K562 (cell line): ENCODE measurements at regions not wholly inside any gene's neighbourhood (a gene's known extent, or its start where the extent isn't known, plus 50 kb on each side); places are given as distances from the start of the nearest gene placed in this dataset.

Experiments
- ATAC-seq: fragments of 200-7000 bp; cut with Tn5 transposase; 3 replicates; pipeline ENCODE4 v1.9.1; 2020; ENCODE audit warnings: moderate library complexity
- BruUV-seq: library from RNA; stranded (reverse); fragments of 400-500 nt; replicated peaks from 2 replicates; lab custom pipeline; 2021; lab: Mats Ljungman, UMichigan
- CTCF ChIA-PET: fragments of 300-600 bp; formaldehyde crosslinking; extraction: SDS; loops from one replicate; lab custom pipeline; 2021; ENCODE audit warnings: low intra/inter-chr PET ratio; lab: Yijun Ruan, JAX
- POLR2A ChIA-PET: fragments of 300-600, 350-650 bp; sonication (Branson Sonifier 250); formaldehyde crosslinking; extraction: SDS; loops from one replicate; lab custom pipeline; 2021; ENCODE audit warnings: antibody characterized with exemption, inconsistent platforms; lab: Yijun Ruan, JAX
- DNase-seq, 4 experiments: peaks; one replicate each; pipeline versions ENCODE4 v3.0.0 to v3.0.0-alpha.2; 2011 to 2018; ENCODE audit warnings: low spot score in 3 of 4, mixed read lengths in 3 of 4; ENCODE audit errors: extremely low read depth in 1 of 4
- FAIRE-seq: peaks from 2 replicates; lab custom pipeline; 2011; peaks lifted over from hg19 to GRCh38; lab: Jason Lieb, UNC
- H2AFZ ChIP-seq: 2 replicates; pipeline ENCODE4 v1.6.0; 2011; ENCODE audit warnings: low read depth, low read length, control low read depth, inconsistent platforms
- H3K27ac ChIP-seq: fragments of 200-600 bp; 3 replicates; pipeline ENCODE4 v1.8.0; 2011; ENCODE audit warnings: low read depth, mild to moderate bottlenecking, control low read depth, inconsistent platforms, low read length, moderate library complexity, mixed read lengths; ENCODE audit errors: extremely low read depth
- H3K27me3 ChIP-seq, 2 experiments: fragments of 300-600 bp in 1 of 2; 2 replicates in 1 of 2; 3 replicates in 1 of 2; pipeline versions ENCODE4 v1.6.0 to v1.8.0; 2011; ENCODE audit warnings: inconsistent platforms in 2 of 2, low read length in 2 of 2, mild to moderate bottlenecking in 1 of 2, mixed read lengths in 1 of 2, moderate library complexity in 1 of 2; ENCODE audit not compliant: control insufficient read depth in 2 of 2, insufficient read depth in 2 of 2
- H3K36me3 ChIP-seq: fragments of 300-600 bp; 3 replicates; pipeline ENCODE4 v1.8.0; 2011; ENCODE audit warnings: mild to moderate bottlenecking, low read length, inconsistent platforms; ENCODE audit not compliant: control insufficient read depth, insufficient read depth
- H3K4me1 ChIP-seq, 2 experiments: fragments of 200-600 bp in 1 of 2; replicated peaks in 1 of 2; 2 replicates in 1 of 2; 3 replicates in 1 of 2; pipeline versions ENCODE4 v1.5.1 to v1.8.0; 2011; ENCODE audit warnings: inconsistent platforms in 2 of 2, low read length in 2 of 2, mild to moderate bottlenecking in 1 of 2, mixed read lengths in 1 of 2, moderate library complexity in 1 of 2; ENCODE audit not compliant: control insufficient read depth in 2 of 2, insufficient read depth in 2 of 2
- H3K4me2 ChIP-seq: 2 replicates; pipeline ENCODE4 v1.6.1; 2011; ENCODE audit warnings: low read length, control low read depth, inconsistent platforms, mixed read lengths; ENCODE audit not compliant: insufficient read depth
- H3K4me3 ChIP-seq: fragments of 200-600 bp; sonication (generic), shearing (Covaris generic); 2 replicates; pipeline ENCODE4 v1.5.1; 2016; ENCODE audit warnings: control low read depth, inconsistent platforms
- H3K79me2 ChIP-seq: fragments of 200-600 bp; 3 replicates; pipeline ENCODE4 v1.8.0; 2011; ENCODE audit warnings: low read length, inconsistent platforms; ENCODE audit not compliant: control insufficient read depth, insufficient read depth
- H3K9ac ChIP-seq, 2 experiments: 2 replicates each; pipeline versions ENCODE4 v1.6.0 to v1.6.1; 2011; ENCODE audit warnings: low read depth in 2 of 2, low read length in 2 of 2, control low read depth in 1 of 2, inconsistent platforms in 1 of 2, mild to moderate bottlenecking in 1 of 2, mixed read lengths in 1 of 2; ENCODE audit not compliant: insufficient read depth in 1 of 2
- H3K9me1 ChIP-seq: one replicate; pipeline ENCODE4 v1.6.0; 2011; ENCODE audit warnings: inconsistent platforms, mild to moderate bottlenecking, low read length, moderate library complexity; ENCODE audit not compliant: control insufficient read depth, insufficient read depth
- H3K9me3 ChIP-seq: replicated peaks from 2 replicates; pipeline ENCODE4 v1.5.1; 2011; ENCODE audit warnings: low read depth, low read length, inconsistent platforms; ENCODE audit not compliant: control insufficient read depth, insufficient read depth
- H4K20me1 ChIP-seq: replicated peaks from 2 replicates; pipeline ENCODE4 v1.6.1; 2011; ENCODE audit warnings: low read length, inconsistent platforms, mixed read lengths; ENCODE audit not compliant: control insufficient read depth, insufficient read depth
- E2F3 ChIP-seq: fragments of 250-450 bp; sonication (Bioruptor Pico); IDR thresholded peaks from 2 replicates; pipeline ENCODE4 v1.4.0; 2020; ENCODE audit warnings: mild to moderate bottlenecking
- GABPB2 ChIP-seq: fragments of 250-450 bp; sonication (Bioruptor Pico); conservative IDR thresholded peaks from 2 replicates; pipeline ENCODE4 v1.5.1; 2021; ENCODE audit warnings: mild to moderate bottlenecking
- NCOA6 ChIP-seq: fragments of 450-650 bp; IDR thresholded peaks from 2 replicates; pipeline ENCODE4 v1.6.1; 2017; ENCODE audit warnings: mild to moderate bottlenecking
- RFX1 ChIP-seq: fragments of 450-650 bp; IDR thresholded peaks from 2 replicates; pipeline ENCODE4 v1.6.1; 2016; ENCODE audit warnings: mild to moderate bottlenecking, moderate library complexity
- STAG1 ChIP-seq: sonication (generic); formaldehyde crosslinking; IDR thresholded peaks from 2 replicates; pipeline ENCODE4 v1.5.0; 2020; ENCODE audit warnings: missing genetic modification reagents, borderline replicate concordance
- TAF9B ChIP-seq: fragments of 450-650 bp; IDR thresholded peaks from 2 replicates; pipeline ENCODE4 v1.6.1; 2018; ENCODE audit warnings: mild to moderate bottlenecking; ENCODE audit not compliant: partially characterized antibody
- TEAD2 ChIP-seq: fragments of 450-650 bp; IDR thresholded peaks from 2 replicates; pipeline ENCODE4 v1.6.1; 2016; ENCODE audit warnings: missing genetic modification characterization, control low read depth, missing compliant biosample characterization
- ZNF24 ChIP-seq: fragments of 450-650 bp; IDR thresholded peaks from 2 replicates; pipeline ENCODE4 v1.6.1; 2016
- ZNF584 ChIP-seq: fragments of 200-800 bp; sonication (Bioruptor generic); IDR thresholded peaks from 2 replicates; pipeline ENCODE4 v1.6.1; 2016; ENCODE audit warnings: low read depth, mild to moderate bottlenecking, missing genetic modification characterization, missing compliant biosample characterization
- WGBS: fragments of 100-300 bp; shearing (Covaris generic); methylation state at CpG from one replicate; pipeline ENCODE4 v1.1.6; 2016; ENCODE audit warnings: low coverage, mixed read lengths; ENCODE audit not compliant: insufficient coverage; ENCODE audit errors: missing lambda C conversion rate; 5-methylcytosine and 5-hydroxymethylcytosine counted together
- in situ Hi-C: fragments of 300-500 bp; cut with MboI; formaldehyde crosslinking; loops from 4 replicates; pipeline ENCODE4 v1.15.0; 2018; ENCODE audit warnings: inconsistent platforms, mixed read lengths
- intact Hi-C: fragments of 100-400 bp; cut with micrococcal nuclease; formaldehyde crosslinking; loops from 2 replicates; pipeline ENCODE4 v1.14.2; 2022
- TF ChIP-seq, protein P1 (sequence below): sonication (generic); formaldehyde crosslinking; IDR thresholded peaks from 2 replicates; pipeline ENCODE4 v1.8.0; 2023; ENCODE audit warnings: mild to moderate bottlenecking, missing genetic modification reagents
- TF ChIP-seq, protein P2 (sequence below): fragments of 450-650 bp; IDR thresholded peaks from 2 replicates; pipeline ENCODE4 v1.6.1; 2018; ENCODE audit not compliant: partially characterized antibody

DNA sequence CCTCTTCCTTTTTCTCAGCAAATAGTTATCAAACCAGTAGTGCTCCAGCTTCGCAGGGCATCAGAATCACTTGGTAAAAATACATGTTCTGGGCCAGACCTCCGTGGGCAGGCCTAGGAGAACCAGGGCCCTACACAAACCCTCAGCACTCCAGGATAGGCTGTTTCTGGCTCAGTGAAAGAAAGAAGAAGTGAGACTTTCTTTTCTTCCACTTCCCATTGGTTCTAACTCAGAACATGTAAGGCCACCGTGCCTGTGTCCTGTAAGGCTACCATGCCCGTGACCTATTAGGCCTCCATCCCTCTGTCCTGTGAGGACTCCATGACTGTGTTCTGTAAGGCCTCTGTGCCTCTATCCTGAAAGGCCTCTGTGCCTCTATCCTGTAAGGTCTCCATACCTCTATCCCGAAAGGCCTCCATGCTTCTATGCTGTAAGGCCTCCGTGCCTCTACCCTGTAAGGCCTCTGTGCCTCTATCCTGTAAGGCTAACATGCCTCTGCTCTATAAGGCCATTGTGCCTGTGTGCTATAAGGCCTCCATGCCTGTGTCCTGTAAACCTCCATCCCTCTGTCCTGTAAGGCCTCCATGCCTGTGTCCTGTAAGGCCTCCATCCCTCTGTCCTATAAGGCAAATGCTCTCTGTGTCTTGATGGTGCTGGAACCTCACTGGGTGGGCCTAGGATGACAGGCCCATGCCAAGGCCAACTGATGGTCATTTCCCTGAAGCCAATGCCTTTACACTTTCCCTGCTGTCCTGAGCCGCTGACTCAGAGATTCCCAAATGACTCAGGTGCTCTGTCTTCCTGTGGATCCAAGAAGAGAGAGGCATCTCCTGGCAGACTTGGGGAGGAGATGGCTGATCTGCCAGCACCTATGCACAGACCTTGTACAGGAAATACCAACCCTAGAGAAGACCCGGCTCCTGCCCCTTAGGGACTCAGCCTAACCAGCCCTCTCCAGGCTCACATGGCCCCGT lies 96.6 kb upstream of the CACUL1 start:
- FAIRE-seq: no peak
- Histone ChIP-seq H3K9me1 (no peaks in the 10 kb centered on the region), H3K4me2 (no peak overlapping the region), H3K4me3 (no peak overlapping the region), H3K27ac (no peak overlapping the region), H4K20me1 (no peaks in the 10 kb centered on the region), H3K4me1 (no peaks in the 10 kb centered on the region), H2AFZ (no peak overlapping the region), H3K27me3 (peaks cover 0 to 10% of the 10 kb centered on the region in 2 experiments; a peak in 2 of 5 replicates), H3K9ac (no peak overlapping the region), H3K9me3 (no peaks in the 10 kb centered on the region), H3K36me3 (no peaks in the 10 kb centered on the region), H3K79me2 (no peaks in the 10 kb centered on the region)
- no peak for TF ChIP-seq NCOA6
- no peak for TF ChIP-seq RFX1
- TF ChIP-seq, protein P1, sequence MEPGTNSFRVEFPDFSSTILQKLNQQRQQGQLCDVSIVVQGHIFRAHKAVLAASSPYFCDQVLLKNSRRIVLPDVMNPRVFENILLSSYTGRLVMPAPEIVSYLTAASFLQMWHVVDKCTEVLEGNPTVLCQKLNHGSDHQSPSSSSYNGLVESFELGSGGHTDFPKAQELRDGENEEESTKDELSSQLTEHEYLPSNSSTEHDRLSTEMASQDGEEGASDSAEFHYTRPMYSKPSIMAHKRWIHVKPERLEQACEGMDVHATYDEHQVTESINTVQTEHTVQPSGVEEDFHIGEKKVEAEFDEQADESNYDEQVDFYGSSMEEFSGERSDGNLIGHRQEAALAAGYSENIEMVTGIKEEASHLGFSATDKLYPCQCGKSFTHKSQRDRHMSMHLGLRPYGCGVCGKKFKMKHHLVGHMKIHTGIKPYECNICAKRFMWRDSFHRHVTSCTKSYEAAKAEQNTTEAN (CRISPR knock-in tag): no peak
- TF ChIP-seq STAG1: no peak
- no peak for TF ChIP-seq ZNF584 (CRISPR knock-in tag)
- no peak for TF ChIP-seq TAF9B
- TF ChIP-seq, protein P2, sequence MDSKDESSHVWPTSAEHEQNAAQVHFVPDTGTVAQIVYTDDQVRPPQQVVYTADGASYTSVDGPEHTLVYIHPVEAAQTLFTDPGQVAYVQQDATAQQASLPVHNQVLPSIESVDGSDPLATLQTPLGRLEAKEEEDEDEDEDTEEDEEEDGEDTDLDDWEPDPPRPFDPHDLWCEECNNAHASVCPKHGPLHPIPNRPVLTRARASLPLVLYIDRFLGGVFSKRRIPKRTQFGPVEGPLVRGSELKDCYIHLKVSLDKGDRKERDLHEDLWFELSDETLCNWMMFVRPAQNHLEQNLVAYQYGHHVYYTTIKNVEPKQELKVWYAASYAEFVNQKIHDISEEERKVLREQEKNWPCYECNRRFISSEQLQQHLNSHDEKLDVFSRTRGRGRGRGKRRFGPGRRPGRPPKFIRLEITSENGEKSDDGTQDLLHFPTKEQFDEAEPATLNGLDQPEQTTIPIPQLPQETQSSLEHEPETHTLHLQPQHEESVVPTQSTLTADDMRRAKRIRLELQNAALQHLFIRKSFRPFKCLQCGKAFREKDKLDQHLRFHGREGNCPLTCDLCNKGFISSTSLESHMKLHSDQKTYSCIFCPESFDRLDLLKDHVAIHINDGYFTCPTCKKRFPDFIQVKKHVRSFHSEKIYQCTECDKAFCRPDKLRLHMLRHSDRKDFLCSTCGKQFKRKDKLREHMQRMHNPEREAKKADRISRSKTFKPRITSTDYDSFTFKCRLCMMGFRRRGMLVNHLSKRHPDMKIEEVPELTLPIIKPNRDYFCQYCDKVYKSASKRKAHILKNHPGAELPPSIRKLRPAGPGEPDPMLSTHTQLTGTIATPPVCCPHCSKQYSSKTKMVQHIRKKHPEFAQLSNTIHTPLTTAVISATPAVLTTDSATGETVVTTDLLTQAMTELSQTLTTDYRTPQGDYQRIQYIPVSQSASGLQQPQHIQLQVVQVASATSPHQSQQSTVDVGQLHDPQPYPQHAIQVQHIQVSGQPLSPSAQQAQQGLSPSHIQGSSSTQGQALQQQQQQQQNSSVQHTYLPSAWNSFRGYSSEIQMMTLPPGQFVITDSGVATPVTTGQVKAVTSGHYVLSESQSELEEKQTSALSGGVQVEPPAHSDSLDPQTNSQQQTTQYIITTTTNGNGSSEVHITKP: no peak
- no peak for TF ChIP-seq GABPB2
- TF ChIP-seq E2F3 (CRISPR knock-in tag): no peak
- no peak for TF ChIP-seq ZNF24
- no peak for TF ChIP-seq TEAD2 (tag)
- no TSS peak for BruUV-seq
- 2% methylated on average over 9 of the region's 9 CpGs for WGBS
- in situ Hi-C loops (no loop called here), intact Hi-C loops (loop anchor here (5.0 kb wide), 1 partner anchor 284 kb away; no protein-coding TSS in a partner anchor)
- ATAC-seq: no peak
- ChIA-PET CTCF (interaction anchor here (1.2 kb wide), 1 partner anchor 283 kb away, joined by 7 read pairs; no protein-coding TSS in a partner anchor), POLR2A (no interaction called here)
- DNase-seq: no peak
